Esophagus squamous epithelium (tissue), 4 donors: ENCODE measurements at regions not wholly inside any gene's neighbourhood (a gene's known extent, or its start where the extent isn't known, plus 50 kb on each side); places are given as distances from the start of the nearest gene placed in this dataset.

Experiments used
- POLR2A ChIP-seq, 4 donors: fragments of 450-650 bp; IDR thresholded peaks; one replicate each; pipeline ENCODE4 v1.6.1; 2017; ENCODE audit warnings: antibody characterized with exemption in 4 of 4, mild to moderate bottlenecking in 4 of 4, moderate library complexity in 3 of 4
- TF ChIP-seq, protein P1 (sequence below), 6 experiments: fragments of 450-650 bp in 4 of 6; fragments of 200-600 bp in 2 of 6; sonication (generic) in 2 of 6; IDR thresholded peaks; one replicate each; pipeline ENCODE4 v1.5.1; 2016 to 2019; ENCODE audit warnings: antibody characterized with exemption in 6 of 6, mild to moderate bottlenecking in 4 of 6, moderate library complexity in 4 of 6

DNA sequence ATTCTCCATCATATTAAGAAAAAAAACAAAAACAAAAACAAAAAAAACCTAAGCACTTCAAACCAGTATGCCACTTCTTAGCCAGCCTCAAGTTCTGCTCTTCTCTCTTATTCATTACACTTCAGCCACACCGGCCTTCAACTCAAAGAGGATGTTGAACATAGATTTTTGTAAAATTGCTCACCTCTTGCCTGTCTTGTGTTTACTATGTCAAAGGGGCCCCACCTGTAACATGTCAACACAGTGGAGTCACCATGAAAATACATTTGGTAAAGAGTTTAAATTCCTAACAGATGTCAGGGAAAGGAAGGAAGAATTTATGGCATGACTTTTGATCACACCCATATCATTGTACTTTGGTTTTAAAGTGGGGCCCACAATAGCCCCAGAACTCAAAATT, 121.1 kb upstream of the GHR start:
- TF ChIP-seq, protein P1, sequence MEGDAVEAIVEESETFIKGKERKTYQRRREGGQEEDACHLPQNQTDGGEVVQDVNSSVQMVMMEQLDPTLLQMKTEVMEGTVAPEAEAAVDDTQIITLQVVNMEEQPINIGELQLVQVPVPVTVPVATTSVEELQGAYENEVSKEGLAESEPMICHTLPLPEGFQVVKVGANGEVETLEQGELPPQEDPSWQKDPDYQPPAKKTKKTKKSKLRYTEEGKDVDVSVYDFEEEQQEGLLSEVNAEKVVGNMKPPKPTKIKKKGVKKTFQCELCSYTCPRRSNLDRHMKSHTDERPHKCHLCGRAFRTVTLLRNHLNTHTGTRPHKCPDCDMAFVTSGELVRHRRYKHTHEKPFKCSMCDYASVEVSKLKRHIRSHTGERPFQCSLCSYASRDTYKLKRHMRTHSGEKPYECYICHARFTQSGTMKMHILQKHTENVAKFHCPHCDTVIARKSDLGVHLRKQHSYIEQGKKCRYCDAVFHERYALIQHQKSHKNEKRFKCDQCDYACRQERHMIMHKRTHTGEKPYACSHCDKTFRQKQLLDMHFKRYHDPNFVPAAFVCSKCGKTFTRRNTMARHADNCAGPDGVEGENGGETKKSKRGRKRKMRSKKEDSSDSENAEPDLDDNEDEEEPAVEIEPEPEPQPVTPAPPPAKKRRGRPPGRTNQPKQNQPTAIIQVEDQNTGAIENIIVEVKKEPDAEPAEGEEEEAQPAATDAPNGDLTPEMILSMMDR (IDR thresholded peaks at IDR 0.05), result no peak
- no peak for TF ChIP-seq POLR2A (IDR thresholded peaks at IDR 0.05)
